ENCODE measurements at regions not wholly inside any gene's neighbourhood (a gene's known extent, or its start where the extent isn't known, plus 50 kb on each side); places are given as distances from the start of the nearest gene placed in this dataset.

DNA sequence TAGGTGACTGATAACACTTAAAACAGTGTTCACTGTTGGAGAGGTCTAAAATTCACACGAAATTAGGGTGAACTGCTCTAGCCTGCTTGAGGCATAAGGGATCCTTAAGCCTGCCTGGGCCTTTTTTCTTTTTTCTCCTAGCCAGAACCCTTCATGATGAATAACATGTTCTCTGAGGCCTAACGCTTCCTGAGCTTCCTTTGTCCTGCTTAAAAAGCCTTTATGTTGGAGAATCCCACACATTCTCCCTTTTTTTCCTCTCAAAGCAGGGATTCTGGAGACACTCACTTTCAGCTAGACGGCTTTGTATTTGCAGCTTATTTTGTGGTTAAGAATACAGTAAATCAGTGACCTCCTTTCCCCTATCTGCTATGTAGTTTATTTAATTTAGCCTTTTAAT lies 354.7 kb upstream of the PHF14 start:
- Mint-ChIP-seq H3K9me3 (peaks cover 0 to 4% of the 10 kb centered on the region in 2 experiments; a peak in 2 of 5 replicates), H3K36me3 (ENCODE audit: insufficient read depth in 1 of 3, low read depth in 3 of 3) (peaks cover 0 to 13% (median 0%) of the 10 kb centered on the region in 3 experiments; a peak in 4 of 7 replicates), H3K27me3 (ENCODE audit: low read depth) (no peaks in the 10 kb centered on the region), H3K27ac (peak overlapping the region in 2 of 3 experiments; percentile 91 to 92; a peak in 6 of 7 replicates), H3K4me3 (no peak overlapping the region; a peak in 1 of 5 replicates), H3K4me1 (peaks cover 17 to 22% of the 10 kb centered on the region in 2 experiments)
- H3K79me2 ChIP-seq (ENCODE audit: insufficient read depth, low read length): no peaks in the 10 kb centered on the region
- H2BK5ac ChIP-seq (ENCODE audit: insufficient read length, low read length): no peak overlapping the region
- no peak overlapping the region for H3K9ac ChIP-seq (ENCODE audit: extremely low read depth, insufficient read length, low read length)
- H3K23ac ChIP-seq (ENCODE audit: insufficient read length, low read depth, low read length): no peak overlapping the region
- no peak overlapping the region for H2BK120ac ChIP-seq (ENCODE audit: low read depth, low read length, poor library complexity, severe bottlenecking)
- no peak overlapping the region for H2BK15ac ChIP-seq (ENCODE audit: low read depth, low read length)
- H3K18ac ChIP-seq (ENCODE audit: insufficient read length, low read depth, low read length): no peak overlapping the region
- H3K56ac ChIP-seq (ENCODE audit: insufficient read length, low read depth, low read length): no peak overlapping the region
- H2BK20ac ChIP-seq (ENCODE audit: low read depth, low read length, poor library complexity, severe bottlenecking): no peak overlapping the region
- no peak for DNase-seq
- H3K4me2 ChIP-seq (ENCODE audit: insufficient read depth, insufficient read length, low read length): no peak overlapping the region
- WGBS (ENCODE audit: extremely low coverage, insufficient read length, low lambda C conversion rate): no CpG with 5 or more reads among the region's 3 CpGs
- no peak overlapping the region for H3K27ac ChIP-seq (ENCODE audit: insufficient read length, low read depth, low read length)
- H4K8ac ChIP-seq (replicated peaks; ENCODE audit: insufficient read length, low read depth, low read length): no peak overlapping the region
- H3K79me1 ChIP-seq (ENCODE audit: insufficient read depth, low read depth, low read length, poor library complexity, severe bottlenecking): no peaks in the 10 kb centered on the region
- no peaks in the 10 kb centered on the region for H4K20me1 ChIP-seq (ENCODE audit: control insufficient read depth, insufficient read depth, insufficient read length)
- H3T11ph ChIP-seq (ENCODE audit: low read length): no peak overlapping the region
- H3K23me2 ChIP-seq (ENCODE audit: insufficient read length, low read depth, low read length, poor library complexity, severe bottlenecking): peaks cover 2% of the 10 kb centered on the region
- H4K91ac ChIP-seq (ENCODE audit: insufficient read length, low read depth, low read length): no peak overlapping the region
- no peak overlapping the region for H4K5ac ChIP-seq (ENCODE audit: insufficient read length, low read depth, low read length)
- H3K4ac ChIP-seq (ENCODE audit: low read depth, low read length): no peak overlapping the region
- TF ChIP-seq, protein P1, sequence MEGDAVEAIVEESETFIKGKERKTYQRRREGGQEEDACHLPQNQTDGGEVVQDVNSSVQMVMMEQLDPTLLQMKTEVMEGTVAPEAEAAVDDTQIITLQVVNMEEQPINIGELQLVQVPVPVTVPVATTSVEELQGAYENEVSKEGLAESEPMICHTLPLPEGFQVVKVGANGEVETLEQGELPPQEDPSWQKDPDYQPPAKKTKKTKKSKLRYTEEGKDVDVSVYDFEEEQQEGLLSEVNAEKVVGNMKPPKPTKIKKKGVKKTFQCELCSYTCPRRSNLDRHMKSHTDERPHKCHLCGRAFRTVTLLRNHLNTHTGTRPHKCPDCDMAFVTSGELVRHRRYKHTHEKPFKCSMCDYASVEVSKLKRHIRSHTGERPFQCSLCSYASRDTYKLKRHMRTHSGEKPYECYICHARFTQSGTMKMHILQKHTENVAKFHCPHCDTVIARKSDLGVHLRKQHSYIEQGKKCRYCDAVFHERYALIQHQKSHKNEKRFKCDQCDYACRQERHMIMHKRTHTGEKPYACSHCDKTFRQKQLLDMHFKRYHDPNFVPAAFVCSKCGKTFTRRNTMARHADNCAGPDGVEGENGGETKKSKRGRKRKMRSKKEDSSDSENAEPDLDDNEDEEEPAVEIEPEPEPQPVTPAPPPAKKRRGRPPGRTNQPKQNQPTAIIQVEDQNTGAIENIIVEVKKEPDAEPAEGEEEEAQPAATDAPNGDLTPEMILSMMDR (conservative IDR thresholded peaks at IDR 0.05): no peak
- no peak overlapping the region for H2AK5ac ChIP-seq (ENCODE audit: insufficient read length, low read length)
- no peaks in the 10 kb centered on the region for H3K4me1 ChIP-seq (ENCODE audit: insufficient read depth, low read length)
- H3K14ac ChIP-seq (ENCODE audit: insufficient read depth, low read length): no peak overlapping the region
- H2BK12ac ChIP-seq (ENCODE audit: insufficient read length, low read depth, low read length): no peak overlapping the region
- H3K9me3 ChIP-seq (ENCODE audit: control insufficient read depth, low read depth, low read length): no peaks in the 10 kb centered on the region
- H3K27me3 ChIP-seq (ENCODE audit: insufficient read depth, low read length): no peaks in the 10 kb centered on the region
- H2AFZ ChIP-seq (ENCODE audit: low read length): no peak overlapping the region

Data from H9 (cell line).